Cardiac muscle cell (in vitro differentiated cells and primary cell): ENCODE measurements at regions not wholly inside any gene's neighbourhood (a gene's known extent, or its start where the extent isn't known, plus 50 kb on each side); places are given as distances from the start of the nearest gene placed in this dataset.

ENCODE experiments used
- DNase-seq, 2 donors: peaks; one replicate each; pipeline versions ENCODE4 v3.0.0 to v3.0.0-alpha.2; 2010 to 2017; ENCODE audit warnings: low read depth in 1 of 2, low spot score in 1 of 2
- H3K27ac ChIP-seq: fragments of 200-600 bp; sonication (generic); 2 replicates; pipeline ENCODE4 v1.5.1; 2016
- H3K27me3 ChIP-seq: fragments of 200-600 bp; sonication (generic); 2 replicates; pipeline ENCODE4 v1.6.0; 2016; ENCODE audit warnings: control low read depth
- H3K36me3 ChIP-seq: fragments of 200-600 bp; sonication (generic); 2 replicates; pipeline ENCODE4 v1.5.1; 2016; ENCODE audit warnings: control low read depth
- H3K4me1 ChIP-seq: fragments of 200-600 bp; sonication (generic); 2 replicates; pipeline ENCODE4 v1.8.1; 2017; ENCODE audit warnings: low read depth, mild to moderate bottlenecking, mixed run types
- H3K4me3 ChIP-seq: fragments of 200-600 bp; sonication (generic); 2 replicates; pipeline ENCODE4 v1.5.1; 2016; ENCODE audit warnings: mild to moderate bottlenecking
- H3K9me3 ChIP-seq: fragments of 200-600 bp; sonication (generic); 2 replicates; pipeline ENCODE4 v1.5.1; 2017; ENCODE audit warnings: low read depth, mild to moderate bottlenecking, control low read depth
- TF ChIP-seq, protein P1 (sequence below): IDR thresholded peaks from 2 replicates; pipeline ENCODE4 v1.5.1; 2012; ENCODE audit warnings: low read depth, mild to moderate bottlenecking, low read length

DNA sequence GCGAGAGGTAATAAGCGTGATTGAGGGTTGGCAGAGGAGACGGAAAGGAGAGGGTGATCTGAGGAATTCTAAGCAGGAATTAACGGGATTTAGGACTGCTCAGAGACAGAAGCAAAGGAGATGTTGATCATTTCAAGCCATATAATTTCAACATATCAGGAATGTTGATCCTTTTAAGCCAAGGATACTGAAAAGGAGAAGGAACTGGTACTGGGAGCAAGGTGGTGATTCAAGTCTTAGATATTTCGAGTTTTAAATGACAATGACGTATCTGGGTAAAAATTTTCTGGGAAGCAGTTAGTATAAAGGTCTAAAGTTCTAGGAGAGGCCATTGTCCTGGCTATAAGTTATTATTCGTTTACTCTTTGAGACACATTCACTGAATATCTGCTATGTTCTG lies 91.3 kb upstream of the OGFRL1 start:
- Histone ChIP-seq H3K36me3 (no peaks in the 10 kb centered on the region), H3K27me3 (no peaks in the 10 kb centered on the region), H3K4me3 (no peak overlapping the region), H3K4me1 (no peaks in the 10 kb centered on the region), H3K27ac (no peak overlapping the region), H3K9me3 (no peaks in the 10 kb centered on the region)
- no peak for DNase-seq
- TF ChIP-seq, protein P1, sequence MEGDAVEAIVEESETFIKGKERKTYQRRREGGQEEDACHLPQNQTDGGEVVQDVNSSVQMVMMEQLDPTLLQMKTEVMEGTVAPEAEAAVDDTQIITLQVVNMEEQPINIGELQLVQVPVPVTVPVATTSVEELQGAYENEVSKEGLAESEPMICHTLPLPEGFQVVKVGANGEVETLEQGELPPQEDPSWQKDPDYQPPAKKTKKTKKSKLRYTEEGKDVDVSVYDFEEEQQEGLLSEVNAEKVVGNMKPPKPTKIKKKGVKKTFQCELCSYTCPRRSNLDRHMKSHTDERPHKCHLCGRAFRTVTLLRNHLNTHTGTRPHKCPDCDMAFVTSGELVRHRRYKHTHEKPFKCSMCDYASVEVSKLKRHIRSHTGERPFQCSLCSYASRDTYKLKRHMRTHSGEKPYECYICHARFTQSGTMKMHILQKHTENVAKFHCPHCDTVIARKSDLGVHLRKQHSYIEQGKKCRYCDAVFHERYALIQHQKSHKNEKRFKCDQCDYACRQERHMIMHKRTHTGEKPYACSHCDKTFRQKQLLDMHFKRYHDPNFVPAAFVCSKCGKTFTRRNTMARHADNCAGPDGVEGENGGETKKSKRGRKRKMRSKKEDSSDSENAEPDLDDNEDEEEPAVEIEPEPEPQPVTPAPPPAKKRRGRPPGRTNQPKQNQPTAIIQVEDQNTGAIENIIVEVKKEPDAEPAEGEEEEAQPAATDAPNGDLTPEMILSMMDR: no peak

- H3K4me3 ChIP-seq: no peak overlapping the region
- H3K27ac ChIP-seq: no peak overlapping the region
- no peaks in the 10 kb centered on the region for H3K27me3 ChIP-seq
- H3K9me3 ChIP-seq: no peaks in the 10 kb centered on the region
- TF ChIP-seq, protein P1: no peak
- DNase-seq: peak; percentile 2 to 54
- H3K4me1 ChIP-seq: no peaks in the 10 kb centered on the region
- no peaks in the 10 kb centered on the region for H3K36me3 ChIP-seq
Measured at GRCh38 chr6:71197780-71198179, 90.8 kb upstream of the OGFRL1 start.

GRCh38 chr6:71198908-71199307 lies 89.7 kb upstream of the OGFRL1 start:
- TF ChIP-seq, protein P1: no peak
- Histone ChIP-seq H3K4me3 (no peak overlapping the region), H3K4me1 (no peaks in the 10 kb centered on the region), H3K9me3 (no peaks in the 10 kb centered on the region), H3K36me3 (no peaks in the 10 kb centered on the region), H3K27ac (no peak overlapping the region), H3K27me3 (no peaks in the 10 kb centered on the region)
- DNase-seq: no peak

DNA sequence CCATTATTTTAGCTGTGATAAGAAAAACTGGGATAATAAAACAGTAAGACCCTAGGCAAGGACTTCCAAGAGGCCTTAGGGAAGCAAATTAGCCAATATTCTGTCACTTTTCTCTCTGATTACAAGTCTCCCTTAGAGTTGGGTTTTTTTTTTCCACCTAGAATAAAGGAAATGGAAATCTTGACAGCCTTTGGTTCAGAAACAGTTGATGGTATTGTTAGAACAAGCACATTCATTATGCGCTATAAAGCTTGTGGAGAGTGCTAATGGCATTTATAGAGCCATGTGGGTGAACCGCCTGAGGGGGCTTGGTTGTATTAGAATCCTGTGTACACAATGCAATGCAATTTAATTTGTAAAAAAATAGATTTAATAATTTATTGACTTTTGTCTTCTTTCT lies 88.9 kb upstream of the OGFRL1 start:
- no peaks in the 10 kb centered on the region for H3K27me3 ChIP-seq
- H3K27ac ChIP-seq: no peak overlapping the region
- H3K9me3 ChIP-seq: no peaks in the 10 kb centered on the region
- H3K4me1 ChIP-seq: no peaks in the 10 kb centered on the region
- no peak overlapping the region for H3K4me3 ChIP-seq
- TF ChIP-seq, protein P1: no peak
- DNase-seq: no peak
- H3K36me3 ChIP-seq: no peaks in the 10 kb centered on the region

GRCh38 chr6:71203206-71203605 lies 85.4 kb upstream of the OGFRL1 start:
- no peaks in the 10 kb centered on the region for H3K4me1 ChIP-seq
- TF ChIP-seq, protein P1: no peak
- no peaks in the 10 kb centered on the region for H3K27me3 ChIP-seq
- H3K27ac ChIP-seq: no peak overlapping the region
- H3K9me3 ChIP-seq: no peaks in the 10 kb centered on the region
- no peak for DNase-seq
- H3K36me3 ChIP-seq: no peaks in the 10 kb centered on the region
- no peak overlapping the region for H3K4me3 ChIP-seq

- no peak overlapping the region for H3K4me3 ChIP-seq
- no peaks in the 10 kb centered on the region for H3K4me1 ChIP-seq
- no peak overlapping the region for H3K27ac ChIP-seq
- TF ChIP-seq, protein P1: no peak
- no peak for DNase-seq
- H3K27me3 ChIP-seq: no peaks in the 10 kb centered on the region
- H3K9me3 ChIP-seq: no peaks in the 10 kb centered on the region
- H3K36me3 ChIP-seq: no peaks in the 10 kb centered on the region
Measured at GRCh38 chr6:71204741-71205140, 83.9 kb upstream of the OGFRL1 start.
